Activated naive CD4-positive, alpha-beta T cell treated with anti-CD3 and anti-CD28 coated beads, Interleukin-2, amount 50 U/mL, for 24 hours (primary cell): ENCODE measurements at regions not wholly inside any gene's neighbourhood (a gene's known extent, or its start where the extent isn't known, plus 50 kb on each side); places are given as distances from the start of the nearest gene placed in this dataset.
"Not testable (repeated sequence)": the region's sequence is repeated elsewhere in the genome, so short reads cannot be mapped to it uniquely, and the experiment has no call there.

Source experiments
- H3K27ac Mint-ChIP-seq: one replicate; pipeline ENCODE4 v1.8.0; 2021; ENCODE audit warnings: mild to moderate bottlenecking, mixed read lengths
- H3K27me3 Mint-ChIP-seq: one replicate; pipeline ENCODE4 v1.8.0; 2021; ENCODE audit warnings: mixed read lengths
- H3K36me3 Mint-ChIP-seq: one replicate; pipeline ENCODE4 v1.8.0; 2021; ENCODE audit warnings: mixed read lengths
- H3K4me1 Mint-ChIP-seq: one replicate; pipeline ENCODE4 v1.8.0; 2021; ENCODE audit warnings: mixed read lengths
- H3K4me3 Mint-ChIP-seq: one replicate; pipeline ENCODE4 v1.8.0; 2021; ENCODE audit warnings: mild to moderate bottlenecking, mixed read lengths
- H3K9me3 Mint-ChIP-seq: one replicate; pipeline ENCODE4 v1.8.0; 2021; ENCODE audit warnings: mixed read lengths

- Mint-ChIP-seq H3K27ac (no peak overlapping the region), H3K36me3 (no peaks in the 10 kb centered on the region), H3K9me3 (no peaks in the 10 kb centered on the region), H3K4me1 (peaks cover 24% of the 10 kb centered on the region), H3K27me3 (peaks cover 2% of the 10 kb centered on the region), H3K4me3 (no peak overlapping the region)
These were observed 115.0 kb downstream of the SYF2 start for GRCh38 chr1:25117233-25117823.

- no peak overlapping the region for H3K4me3 Mint-ChIP-seq
- no peaks in the 10 kb centered on the region for H3K36me3 Mint-ChIP-seq
- no peaks in the 10 kb centered on the region for H3K9me3 Mint-ChIP-seq
- H3K27ac Mint-ChIP-seq: no peak overlapping the region
- H3K27me3 Mint-ChIP-seq: peaks cover 2% of the 10 kb centered on the region
- H3K4me1 Mint-ChIP-seq: peaks cover 24% of the 10 kb centered on the region
These were observed 115.5 kb downstream of the SYF2 start for GRCh38 chr1:25116832-25117231.

GRCh38 chr1:25116117-25116516 lies 116.2 kb downstream of the SYF2 start:
- peaks cover 24% of the 10 kb centered on the region for H3K4me1 Mint-ChIP-seq
- not testable (repeated sequence) for H3K9me3 Mint-ChIP-seq, H3K27ac Mint-ChIP-seq, H3K4me3 Mint-ChIP-seq, H3K27me3 Mint-ChIP-seq, H3K36me3 Mint-ChIP-seq

DNA sequence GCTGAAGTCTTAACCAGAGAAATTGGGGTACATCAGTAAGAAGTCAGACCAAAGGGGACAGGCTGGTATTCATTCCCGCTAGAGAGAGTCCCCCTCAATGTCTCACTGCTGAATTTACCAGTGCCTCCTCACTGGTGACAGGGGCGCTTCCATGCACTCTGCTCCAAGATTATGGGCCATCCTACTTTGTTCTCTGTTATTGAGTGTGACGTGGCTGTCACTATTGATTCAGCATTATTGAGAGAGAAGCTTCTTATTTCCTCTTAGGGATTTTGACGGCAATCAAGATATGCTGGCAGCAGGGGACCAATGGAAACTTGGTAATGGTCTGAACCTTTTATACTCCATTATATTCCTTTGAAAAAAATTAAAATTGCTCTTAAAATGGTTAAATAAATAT lies 118.6 kb downstream of the SYF2 start:
- Mint-ChIP-seq H3K27me3 (peaks cover 2% of the 10 kb centered on the region), H3K27ac (no peak overlapping the region), H3K4me3 (no peak overlapping the region), H3K9me3 (peaks cover 8% of the 10 kb centered on the region), H3K4me1 (peaks cover 17% of the 10 kb centered on the region), H3K36me3 (peaks cover 10% of the 10 kb centered on the region)

GRCh38 chr1:25113086-25113485 lies 119.2 kb downstream of the SYF2 start:
- Mint-ChIP-seq H3K36me3 (peaks cover 10% of the 10 kb centered on the region), H3K4me1 (peaks cover 14% of the 10 kb centered on the region), H3K4me3 (no peak overlapping the region), H3K27ac (no peak overlapping the region), H3K9me3 (peaks cover 8% of the 10 kb centered on the region), H3K27me3 (peaks cover 2% of the 10 kb centered on the region)

- H3K27me3 Mint-ChIP-seq: peaks cover 2% of the 10 kb centered on the region
- no peak overlapping the region for H3K27ac Mint-ChIP-seq
- peaks cover 14% of the 10 kb centered on the region for H3K4me1 Mint-ChIP-seq
- peaks cover 8% of the 10 kb centered on the region for H3K9me3 Mint-ChIP-seq
- peaks cover 10% of the 10 kb centered on the region for H3K36me3 Mint-ChIP-seq
- H3K4me3 Mint-ChIP-seq: no peak overlapping the region
These were observed 119.9 kb downstream of the SYF2 start for GRCh38 chr1:25112400-25112799.

DNA sequence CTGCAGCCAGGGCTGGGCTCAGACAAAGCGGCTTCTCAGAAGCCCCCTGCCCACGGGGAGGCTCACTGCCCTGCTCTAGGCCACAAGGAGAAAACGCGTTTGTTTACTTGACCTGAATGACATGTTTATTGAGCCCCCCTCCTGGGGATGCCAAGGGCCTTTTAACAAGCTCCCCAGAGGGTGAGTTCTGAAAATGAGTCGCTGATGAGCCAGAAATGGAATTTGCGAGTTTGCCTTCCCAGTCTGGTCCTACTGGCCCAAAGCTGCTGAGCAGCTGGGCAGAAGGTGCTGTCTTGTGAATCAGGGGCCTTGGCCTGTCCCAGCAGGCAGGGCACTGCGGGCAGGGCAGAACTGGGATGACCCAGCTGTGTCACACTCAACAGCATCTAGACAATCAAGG lies 120.6 kb downstream of the SYF2 start:
- Mint-ChIP-seq H3K4me3 (no peak overlapping the region), H3K36me3 (peaks cover 10% of the 10 kb centered on the region), H3K9me3 (peaks cover 8% of the 10 kb centered on the region), H3K27me3 (peaks cover 2% of the 10 kb centered on the region), H3K27ac (no peak overlapping the region), H3K4me1 (peaks cover 15% of the 10 kb centered on the region)

DNA sequence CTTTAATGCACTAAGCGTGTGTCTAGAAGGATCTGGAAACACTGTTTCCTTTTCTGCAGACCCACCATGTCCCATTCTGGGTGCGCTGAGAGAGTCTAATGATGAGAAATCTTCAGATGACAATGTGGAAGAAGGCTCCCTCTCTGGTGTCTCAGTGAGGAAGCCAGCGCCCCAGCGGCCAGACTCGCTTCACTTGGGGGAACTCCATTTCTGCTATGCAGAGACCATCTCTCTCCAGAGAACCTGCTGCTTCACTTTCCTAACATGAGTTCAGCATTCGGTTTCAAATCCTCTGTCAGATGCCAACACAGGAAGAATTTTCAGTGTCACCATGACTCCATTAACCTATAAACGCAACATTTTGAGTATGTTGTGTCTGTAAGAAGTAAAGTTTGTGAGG lies 121.8 kb downstream of the SYF2 start:
- peaks cover 10% of the 10 kb centered on the region for H3K36me3 Mint-ChIP-seq
- H3K27me3 Mint-ChIP-seq: no peaks in the 10 kb centered on the region
- peaks cover 8% of the 10 kb centered on the region for H3K9me3 Mint-ChIP-seq
- no peak overlapping the region for H3K4me3 Mint-ChIP-seq
- peaks cover 25% of the 10 kb centered on the region for H3K4me1 Mint-ChIP-seq
- no peak overlapping the region for H3K27ac Mint-ChIP-seq

- peaks cover 10% of the 10 kb centered on the region for H3K36me3 Mint-ChIP-seq
- H3K27me3 Mint-ChIP-seq: no peaks in the 10 kb centered on the region
- no peak overlapping the region for H3K27ac Mint-ChIP-seq
- peaks cover 8% of the 10 kb centered on the region for H3K9me3 Mint-ChIP-seq
- H3K4me1 Mint-ChIP-seq: peaks cover 25% of the 10 kb centered on the region
- H3K4me3 Mint-ChIP-seq: no peak overlapping the region
These were observed 122.3 kb downstream of the SYF2 start for GRCh38 chr1:25110036-25110435.

- peak overlapping the region; percentile 70 for H3K27ac Mint-ChIP-seq
- H3K36me3 Mint-ChIP-seq: peaks cover 10% of the 10 kb centered on the region
- peaks cover 8% of the 10 kb centered on the region for H3K9me3 Mint-ChIP-seq
- H3K4me1 Mint-ChIP-seq: peaks cover 25% of the 10 kb centered on the region
- H3K27me3 Mint-ChIP-seq: no peaks in the 10 kb centered on the region
- no peak overlapping the region for H3K4me3 Mint-ChIP-seq
These were observed 122.8 kb downstream of the SYF2 start for GRCh38 chr1:25109531-25109951.

- Mint-ChIP-seq H3K27me3 (no peaks in the 10 kb centered on the region), H3K4me1 (peaks cover 25% of the 10 kb centered on the region), H3K4me3 (no peak overlapping the region), H3K27ac (no peak overlapping the region), H3K9me3 (peaks cover 8% of the 10 kb centered on the region), H3K36me3 (peaks cover 10% of the 10 kb centered on the region)
These were observed 124.7 kb downstream of the SYF2 start for GRCh38 chr1:25107643-25108010.

DNA sequence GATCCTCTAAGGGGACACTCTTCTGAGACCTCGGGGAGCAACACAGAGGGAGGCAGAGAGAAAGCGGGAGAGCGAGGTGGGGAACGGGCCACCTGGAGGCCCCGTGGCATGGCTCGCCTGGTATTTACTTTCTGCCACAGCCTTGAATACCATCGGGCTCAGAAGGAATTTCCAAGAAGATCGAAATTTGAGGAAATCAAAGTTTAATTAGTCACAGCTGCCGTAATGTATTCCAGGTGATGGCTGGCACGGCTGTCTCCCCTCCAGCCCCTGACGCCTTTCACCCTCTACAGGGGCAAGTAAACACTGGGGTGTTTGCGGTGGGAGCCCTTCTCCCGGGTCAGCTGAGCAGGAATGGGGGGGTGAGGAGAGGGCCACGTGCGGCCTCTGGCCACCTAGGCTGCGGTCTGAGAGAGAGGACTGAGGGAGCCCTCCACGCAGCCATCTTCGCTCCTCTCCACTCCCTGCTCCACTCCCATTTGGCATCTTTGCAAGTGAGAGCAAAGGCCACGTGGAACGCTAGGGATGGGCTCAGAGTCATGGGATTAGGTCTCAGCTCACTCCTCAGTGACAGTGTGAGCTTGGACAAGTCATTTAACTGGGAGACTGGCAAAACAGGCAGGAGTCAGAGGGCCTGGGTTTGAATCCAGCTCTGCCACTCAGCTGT lies 125.2 kb downstream of the SYF2 start:
- Mint-ChIP-seq H3K36me3 (peaks cover 10% of the 10 kb centered on the region), H3K27ac (no peak overlapping the region), H3K27me3 (no peaks in the 10 kb centered on the region)

GRCh38 chr1:25106352-25106751 lies 126.0 kb downstream of the SYF2 start:
- peaks cover 10% of the 10 kb centered on the region for H3K36me3 Mint-ChIP-seq
- peaks cover 8% of the 10 kb centered on the region for H3K9me3 Mint-ChIP-seq
- H3K27ac Mint-ChIP-seq: peak overlapping the region; percentile 46
- H3K4me3 Mint-ChIP-seq: no peak overlapping the region
- H3K27me3 Mint-ChIP-seq: no peaks in the 10 kb centered on the region
- peaks cover 30% of the 10 kb centered on the region for H3K4me1 Mint-ChIP-seq

More for the DNA sequence above, 125.2 kb downstream of the SYF2 start:
- peaks cover 8% of the 10 kb centered on the region for H3K9me3 Mint-ChIP-seq
- no peak overlapping the region for H3K4me3 Mint-ChIP-seq
- H3K4me1 Mint-ChIP-seq: peaks cover 25% of the 10 kb centered on the region

DNA sequence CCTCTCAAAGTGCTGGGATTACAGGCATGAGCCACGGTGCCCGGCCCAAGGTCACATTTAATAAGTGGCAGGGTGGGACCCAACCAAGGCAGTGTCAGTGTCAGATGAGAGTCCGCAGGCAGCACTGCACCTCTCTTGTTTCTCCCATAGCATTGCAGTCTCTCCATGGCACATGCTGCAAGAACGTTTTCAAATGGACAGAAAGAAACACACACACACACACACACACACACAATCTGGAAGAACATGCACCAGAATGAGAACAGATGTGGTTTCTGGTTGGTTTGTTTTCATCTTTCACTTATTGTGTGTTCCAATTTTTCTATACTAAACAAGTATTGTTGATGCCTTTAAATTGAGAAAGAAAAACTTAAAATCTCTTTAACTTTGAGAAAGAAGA lies 126.5 kb downstream of the SYF2 start:
- H3K36me3 Mint-ChIP-seq: peaks cover 10% of the 10 kb centered on the region
- H3K9me3 Mint-ChIP-seq: peaks cover 8% of the 10 kb centered on the region
- H3K27ac Mint-ChIP-seq: peak overlapping the region; percentile 46
- H3K4me1 Mint-ChIP-seq: peaks cover 35% of the 10 kb centered on the region
- H3K4me3 Mint-ChIP-seq: no peak overlapping the region
- H3K27me3 Mint-ChIP-seq: no peaks in the 10 kb centered on the region

- Mint-ChIP-seq H3K27me3 (no peaks in the 10 kb centered on the region), H3K4me1 (peaks cover 42% of the 10 kb centered on the region), H3K4me3 (no peak overlapping the region), H3K27ac (peak overlapping the region; percentile 91), H3K36me3 (peaks cover 8% of the 10 kb centered on the region), H3K9me3 (peaks cover 8% of the 10 kb centered on the region)
These were observed 127.3 kb downstream of the SYF2 start for GRCh38 chr1:25104932-25105561.

DNA sequence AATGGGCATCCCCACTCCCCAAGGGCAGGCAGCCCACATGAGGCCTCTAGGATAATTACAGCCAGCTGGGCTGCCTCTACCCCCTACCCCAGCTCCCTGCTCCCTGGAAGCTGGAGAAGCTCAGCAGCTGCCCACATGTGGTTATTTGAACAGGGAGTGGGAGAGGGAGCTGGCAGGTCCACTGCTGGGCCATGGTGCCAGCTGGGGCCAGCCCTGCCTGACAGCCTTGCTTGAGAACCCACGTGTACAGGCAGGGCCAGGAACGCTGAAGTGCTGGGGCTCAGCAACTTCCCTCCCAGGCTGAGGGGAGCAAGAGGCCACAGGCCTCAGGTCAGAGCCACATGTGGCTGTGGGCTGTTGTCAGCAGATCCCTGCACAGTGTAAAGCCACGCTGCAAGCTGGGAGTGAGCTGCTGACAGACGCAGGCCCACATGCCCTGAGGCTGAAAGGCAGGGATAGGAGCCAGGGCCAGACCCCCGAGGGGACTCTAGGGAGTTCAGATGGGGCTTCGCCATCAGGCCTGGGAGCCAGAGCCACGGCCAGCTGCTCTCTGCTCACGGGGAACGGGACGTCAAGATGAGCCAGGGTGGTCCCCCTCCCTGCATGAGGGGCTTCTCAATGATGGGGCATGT lies 129.0 kb downstream of the SYF2 start:
- Mint-ChIP-seq H3K4me3 (no peak overlapping the region), H3K36me3 (no peaks in the 10 kb centered on the region), H3K27ac (no peak overlapping the region), H3K9me3 (no peaks in the 10 kb centered on the region), H3K27me3 (no peaks in the 10 kb centered on the region), H3K4me1 (peaks cover 39% of the 10 kb centered on the region)
